OCI-LY3 (cell line): ENCODE measurements at regions not wholly inside any gene's neighbourhood (a gene's known extent, or its start where the extent isn't known, plus 50 kb on each side); places are given as distances from the start of the nearest gene placed in this dataset.

Experiments
- H2AFZ ChIP-seq: fragments of 200-600, 300-600 bp; shearing (Covaris generic); 2 replicates; pipeline ENCODE4 v1.6.0; 2014; ENCODE audit warnings: antibody characterized with exemption, low read depth, low read length
- H3K27ac ChIP-seq: fragments of 200-600, 300-600 bp; sonication (generic); 2 replicates; pipeline ENCODE4 v1.5.1; 2014; ENCODE audit warnings: mild to moderate bottlenecking, low read length, moderate library complexity, mixed read lengths
- H3K27me3 ChIP-seq: fragments of 200-600, 300-600 bp; sonication (generic); 2 replicates; pipeline ENCODE4 v1.6.1; 2014; ENCODE audit warnings: low read depth, low read length, mixed read lengths
- H3K36me3 ChIP-seq: fragments of 200-600, 300-600 bp; sonication (generic); replicated peaks from 2 replicates; pipeline ENCODE3; 2014; ENCODE audit warnings: low read depth, low read length, mixed read lengths
- H3K4me1 ChIP-seq: fragments of 300-600, 200-600 bp; sonication (generic); 2 replicates; pipeline ENCODE4 v1.6.1; 2014; ENCODE audit warnings: low read length, mixed read lengths
- H3K4me2 ChIP-seq: fragments of 200-600, 300-600 bp; sonication (generic); 2 replicates; pipeline ENCODE4 v1.6.1; 2014; ENCODE audit warnings: low read length, mixed read lengths
- H3K4me3 ChIP-seq: fragments of 300-600, 200-600 bp; sonication (generic); 2 replicates; pipeline ENCODE4 v1.5.1; 2014; ENCODE audit warnings: antibody characterized with exemption, mild to moderate bottlenecking, low read length, moderate library complexity
- H3K79me2 ChIP-seq: fragments of 300-600, 200-600 bp; shearing (Covaris generic); 2 replicates; pipeline ENCODE4 v1.6.1; 2014; ENCODE audit warnings: mild to moderate bottlenecking, low read length, mixed read lengths
- H3K9ac ChIP-seq: fragments of 300-600, 200-600 bp; shearing (Covaris generic); 2 replicates; pipeline ENCODE4 v1.6.0; 2014; ENCODE audit warnings: mild to moderate bottlenecking, low read length, moderate library complexity
- H3K9me3 ChIP-seq: fragments of 200-600, 300-600 bp; shearing (Covaris generic); 2 replicates; pipeline ENCODE4 v1.6.1; 2014; ENCODE audit warnings: low read length, mixed read lengths; ENCODE audit not compliant: insufficient read depth
- H4K20me1 ChIP-seq: fragments of 200-600, 300-600 bp; sonication (generic); 2 replicates; pipeline ENCODE4 v1.6.1; 2016; ENCODE audit warnings: low read length, mixed read lengths; ENCODE audit not compliant: insufficient read depth
- CTCF ChIP-seq: fragments of 200-600, 300-600 bp; sonication (generic); IDR thresholded peaks from 2 replicates; pipeline ENCODE4 v1.5.1; 2014; ENCODE audit warnings: antibody characterized with exemption, low read length, low read depth
- EZH2phosphoT487 ChIP-seq: fragments of 200-600 bp; shearing (Covaris generic); IDR thresholded peaks from 2 replicates; pipeline ENCODE4 v1.6.1; 2018; ENCODE audit warnings: antibody characterized with exemption, mixed run types, low read depth

GRCh38 chr14:83128783-83129182 is 1595.1 kb upstream of the SEL1L start:
- H3K27me3 ChIP-seq: no peaks in the 10 kb centered on the region
- H3K4me2 ChIP-seq: no peak overlapping the region
- no peak overlapping the region for H2AFZ ChIP-seq
- TF ChIP-seq EZH2phosphoT487 (no peak), CTCF (no peak)
- no peak overlapping the region for H3K27ac ChIP-seq
- H3K4me1 ChIP-seq: 0 out of 2 replicates have a peak, but pooled peaks cover under 1% of the 10 kb centered on the region
- H4K20me1 ChIP-seq: no peaks in the 10 kb centered on the region
- H3K36me3 ChIP-seq: no peaks in the 10 kb centered on the region
- no peaks in the 10 kb centered on the region for H3K79me2 ChIP-seq
- H3K9ac ChIP-seq: no peak overlapping the region
- H3K9me3 ChIP-seq: no peaks in the 10 kb centered on the region
- H3K4me3 ChIP-seq: no peak overlapping the region

- no peak for TF ChIP-seq CTCF
- TF ChIP-seq EZH2phosphoT487: no peak
- H3K79me2 ChIP-seq: no peaks in the 10 kb centered on the region
- H4K20me1 ChIP-seq: no peaks in the 10 kb centered on the region
- no peaks in the 10 kb centered on the region for H3K36me3 ChIP-seq
- peaks cover 7% of the 10 kb centered on the region; the same call in 1 of the 2 replicates for H3K4me1 ChIP-seq
- H3K4me2 ChIP-seq: no peak overlapping the region
- no peak overlapping the region for H3K9ac ChIP-seq
- no peak overlapping the region for H3K27ac ChIP-seq
- H3K4me3 ChIP-seq: no peak overlapping the region
- H3K9me3 ChIP-seq: no peaks in the 10 kb centered on the region
- H3K27me3 ChIP-seq: no peaks in the 10 kb centered on the region
- H2AFZ ChIP-seq: no peak overlapping the region
These were observed 1595.8 kb upstream of the SEL1L start for GRCh38 chr14:83129496-83129895.

- no peak overlapping the region for H3K9ac ChIP-seq
- no peak overlapping the region for H3K4me3 ChIP-seq
- TF ChIP-seq CTCF: no peak
- no peak for TF ChIP-seq EZH2phosphoT487
- no peak overlapping the region for H2AFZ ChIP-seq
- no peaks in the 10 kb centered on the region for H3K9me3 ChIP-seq
- H3K27me3 ChIP-seq: no peaks in the 10 kb centered on the region
- H3K36me3 ChIP-seq: no peaks in the 10 kb centered on the region
- H3K4me2 ChIP-seq: peak overlapping the region; percentile 46
- no peaks in the 10 kb centered on the region for H4K20me1 ChIP-seq
- no peak overlapping the region for H3K27ac ChIP-seq
- no peaks in the 10 kb centered on the region for H3K79me2 ChIP-seq
- peaks cover 8% of the 10 kb centered on the region; the same call in 1 of the 2 replicates for H3K4me1 ChIP-seq
These were observed 1600.5 kb upstream of the SEL1L start for GRCh38 chr14:83133981-83134645.

- no peak overlapping the region for H3K4me2 ChIP-seq
- no peak overlapping the region for H3K4me3 ChIP-seq
- peaks cover 4% of the 10 kb centered on the region; the same call in 1 of the 2 replicates for H3K4me1 ChIP-seq
- no peaks in the 10 kb centered on the region for H3K36me3 ChIP-seq
- no peak overlapping the region for H2AFZ ChIP-seq
- TF ChIP-seq CTCF: no peak
- H3K27ac ChIP-seq: no peak overlapping the region
- H3K9ac ChIP-seq: no peak overlapping the region
- no peaks in the 10 kb centered on the region for H3K79me2 ChIP-seq
- H3K9me3 ChIP-seq: no peaks in the 10 kb centered on the region
- no peaks in the 10 kb centered on the region for H4K20me1 ChIP-seq
- no peaks in the 10 kb centered on the region for H3K27me3 ChIP-seq
These were observed 1607.1 kb upstream of the SEL1L start for GRCh38 chr14:83140756-83141155.
